Right ventricle myocardium inferior (tissue), 1 donor: ENCODE measurements at regions not wholly inside any gene's neighbourhood (a gene's known extent, or its start where the extent isn't known, plus 50 kb on each side); places are given as distances from the start of the nearest gene placed in this dataset.
"Not testable (repeated sequence)": the region's sequence is repeated elsewhere in the genome, so short reads cannot be mapped to it uniquely, and the experiment has no call there.

Source experiments
- ATAC-seq: fragments of 200-7000 bp; cut with Tn5 transposase; one replicate; pipeline ENCODE4 v1.9.1; 2020; ENCODE audit warnings: mild to moderate bottlenecking, moderate library complexity
- DNase-seq: peaks from one replicate; pipeline ENCODE4 v3.0.0; 2021; ENCODE audit errors: missing footprints
- intact Hi-C: fragments of 100-400 bp; cut with DNase I; formaldehyde crosslinking; loops from one replicate; pipeline ENCODE4 v1.11.0; 2022
- donor health status: DM: no; HTN: yes; CAD: no; lungs with severe emphysema.

GRCh38 chrX:140346729-140347128, 158.1 kb downstream of the SOX3 start:
- DNase-seq (no peak), ATAC-seq (no peak)
- intact Hi-C loops: no loop called here

- intact Hi-C loops: no loop called here
- no peak for ATAC-seq
- no peak for DNase-seq
Observed at GRCh38 chrX:140343226-140343868, 161.5 kb downstream of the SOX3 start.

GRCh38 chrX:140342410-140342809, 162.5 kb downstream of the SOX3 start:
- intact Hi-C loops: no loop called here
- ATAC-seq: no peak
- no peak for DNase-seq

- intact Hi-C loops: no loop called here
- DNase-seq: no peak
- ATAC-seq: no peak
Observed at GRCh38 chrX:140337263-140337662, 167.6 kb downstream of the SOX3 start.

- intact Hi-C loops: no loop called here
- DNase-seq: no peak
- no peak for ATAC-seq
Observed at GRCh38 chrX:140318296-140318695, 186.6 kb downstream of the SOX3 start.

- DNase-seq (no peak), ATAC-seq (no peak)
- intact Hi-C loops: no loop called here
Observed at GRCh38 chrX:140317462-140317861, 187.4 kb downstream of the SOX3 start.

- DNase-seq: no peak
- ATAC-seq: no peak
- intact Hi-C loops: no loop called here
Observed at GRCh38 chrX:140298960-140299825, 205.7 kb downstream of the SOX3 start.

- ATAC-seq: no peak
- intact Hi-C loops: no loop called here
- no peak for DNase-seq
Observed at GRCh38 chrX:140297273-140297672, 207.6 kb downstream of the SOX3 start.

GRCh38 chrX:140292961-140293360, 211.9 kb downstream of the SOX3 start:
- intact Hi-C loops: no loop called here

GRCh38 chrX:140292188-140292587, 212.7 kb downstream of the SOX3 start:
- DNase-seq (no peak), ATAC-seq (no peak)
- intact Hi-C loops: no loop called here

More at GRCh38 chrX:140292961-140293360, 211.9 kb downstream of the SOX3 start:
- ATAC-seq (no peak), DNase-seq (no peak)

GRCh38 chrX:140274811-140275525, 229.9 kb downstream of the SOX3 start:
- DNase-seq (no peak), ATAC-seq (no peak)
- intact Hi-C loops: no loop called here

GRCh38 chrX:140273921-140274320, 230.9 kb downstream of the SOX3 start:
- no peak for ATAC-seq
- intact Hi-C loops: no loop called here
- no peak for DNase-seq

- DNase-seq (no peak), ATAC-seq (no peak)
- intact Hi-C loops: no loop called here
Observed at GRCh38 chrX:140250391-140250790, 254.5 kb downstream of the SOX3 start.

- DNase-seq (no peak), ATAC-seq (no peak)
- intact Hi-C loops: no loop called here
Observed at GRCh38 chrX:140249088-140249487, 255.8 kb downstream of the SOX3 start.

GRCh38 chrX:140229191-140229590, 263.9 kb upstream of the CXorf66 start:
- no peak for ATAC-seq
- intact Hi-C loops: no loop called here
- no peak for DNase-seq

GRCh38 chrX:140226037-140226436, 260.7 kb upstream of the CXorf66 start:
- DNase-seq, intact Hi-C loops, ATAC-seq: not testable (repeated sequence)

GRCh38 chrX:140215894-140216293, 250.6 kb upstream of the CXorf66 start:
- ATAC-seq, DNase-seq, intact Hi-C loops: not testable (repeated sequence)

GRCh38 chrX:140214518-140214917, 249.2 kb upstream of the CXorf66 start:
- DNase-seq, ATAC-seq, intact Hi-C loops: not testable (repeated sequence)

- ATAC-seq: no peak
- no peak for DNase-seq
- intact Hi-C loops: no loop called here
Observed at GRCh38 chrX:140206657-140207056, 241.3 kb upstream of the CXorf66 start.
